ENCODE measurements at regions not wholly inside any gene's neighbourhood (a gene's known extent, or its start where the extent isn't known, plus 50 kb on each side); places are given as distances from the start of the nearest gene placed in this dataset.

DNA sequence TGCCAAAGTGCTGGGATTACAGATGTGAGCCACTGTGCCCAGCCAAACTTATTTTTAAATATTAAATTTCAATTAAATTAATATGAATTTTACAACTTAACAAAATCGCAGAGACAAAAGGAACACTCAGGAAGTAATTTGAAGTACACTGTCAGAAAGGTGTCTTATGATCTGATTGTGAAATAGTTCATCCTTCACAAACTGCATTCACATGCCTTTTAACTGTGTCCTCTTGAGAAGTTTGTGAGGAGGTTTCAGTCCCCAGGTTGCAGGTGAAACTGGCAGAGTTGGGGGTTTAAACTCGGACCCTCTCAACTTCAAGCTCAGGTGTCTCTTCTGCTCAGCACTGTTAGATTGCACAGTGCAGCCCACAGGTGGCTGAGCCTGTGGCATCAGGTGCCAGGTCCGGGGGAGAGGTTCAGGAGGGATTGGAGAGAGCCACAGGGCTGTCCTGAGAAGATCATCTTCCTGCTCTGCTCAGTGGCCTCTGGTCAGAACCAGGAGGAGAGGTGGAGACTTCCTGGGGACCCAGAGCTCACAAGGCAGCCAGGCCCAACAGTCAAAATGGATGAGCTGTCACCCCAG lies 152.3 kb upstream of the RAB4A start:
- Histone ChIP-seq H3K4me3 (ENCODE audit: low read depth, low read length) (no peak overlapping the region), H3K4me1 (peaks cover 2% of the 10 kb centered on the region; the same call in 1 of the 2 replicates), H3K36me3 (no peaks in the 10 kb centered on the region), H3K9me3 (no peaks in the 10 kb centered on the region), H3K27me3 (no peaks in the 10 kb centered on the region)
- TF ChIP-seq, protein P1, sequence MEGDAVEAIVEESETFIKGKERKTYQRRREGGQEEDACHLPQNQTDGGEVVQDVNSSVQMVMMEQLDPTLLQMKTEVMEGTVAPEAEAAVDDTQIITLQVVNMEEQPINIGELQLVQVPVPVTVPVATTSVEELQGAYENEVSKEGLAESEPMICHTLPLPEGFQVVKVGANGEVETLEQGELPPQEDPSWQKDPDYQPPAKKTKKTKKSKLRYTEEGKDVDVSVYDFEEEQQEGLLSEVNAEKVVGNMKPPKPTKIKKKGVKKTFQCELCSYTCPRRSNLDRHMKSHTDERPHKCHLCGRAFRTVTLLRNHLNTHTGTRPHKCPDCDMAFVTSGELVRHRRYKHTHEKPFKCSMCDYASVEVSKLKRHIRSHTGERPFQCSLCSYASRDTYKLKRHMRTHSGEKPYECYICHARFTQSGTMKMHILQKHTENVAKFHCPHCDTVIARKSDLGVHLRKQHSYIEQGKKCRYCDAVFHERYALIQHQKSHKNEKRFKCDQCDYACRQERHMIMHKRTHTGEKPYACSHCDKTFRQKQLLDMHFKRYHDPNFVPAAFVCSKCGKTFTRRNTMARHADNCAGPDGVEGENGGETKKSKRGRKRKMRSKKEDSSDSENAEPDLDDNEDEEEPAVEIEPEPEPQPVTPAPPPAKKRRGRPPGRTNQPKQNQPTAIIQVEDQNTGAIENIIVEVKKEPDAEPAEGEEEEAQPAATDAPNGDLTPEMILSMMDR (IDR thresholded peaks at IDR 0.05; ENCODE audit: low read depth, low read length): no peak
- DNase-seq: no peak

GRCh38 chr1:229119161-229119560 lies 151.8 kb upstream of the RAB4A start:
- TF ChIP-seq, protein P1 (IDR thresholded peaks at IDR 0.05; ENCODE audit: low read depth, low read length): no peak

GRCh38 chr1:229119876-229120275 lies 151.0 kb upstream of the RAB4A start:
- no peaks in the 10 kb centered on the region for H3K36me3 ChIP-seq
- no peaks in the 10 kb centered on the region for H3K9me3 ChIP-seq
- H3K4me1 ChIP-seq: no peaks in the 10 kb centered on the region
- H3K27me3 ChIP-seq: no peaks in the 10 kb centered on the region
- TF ChIP-seq, protein P1 (IDR thresholded peaks at IDR 0.05; ENCODE audit: low read depth, low read length): no peak
- no peak overlapping the region for H3K4me3 ChIP-seq (ENCODE audit: low read depth, low read length)
- no peak for DNase-seq

More at GRCh38 chr1:229119161-229119560, 151.8 kb upstream of the RAB4A start:
- H3K36me3 ChIP-seq: no peaks in the 10 kb centered on the region
- H3K27me3 ChIP-seq: no peaks in the 10 kb centered on the region
- DNase-seq: no peak
- H3K4me3 ChIP-seq (ENCODE audit: low read depth, low read length): no peak overlapping the region
- no peaks in the 10 kb centered on the region for H3K9me3 ChIP-seq
- peaks cover 2% of the 10 kb centered on the region; the same call in 1 of the 2 replicates for H3K4me1 ChIP-seq

GRCh38 chr1:229121845-229122436 lies 149.0 kb upstream of the RAB4A start:
- H3K27me3 ChIP-seq: no peaks in the 10 kb centered on the region
- no peak for DNase-seq
- H3K4me1 ChIP-seq: no peaks in the 10 kb centered on the region
- TF ChIP-seq, protein P1 (IDR thresholded peaks at IDR 0.05; ENCODE audit: low read depth, low read length): no peak
- no peaks in the 10 kb centered on the region for H3K9me3 ChIP-seq
- no peak overlapping the region for H3K4me3 ChIP-seq (ENCODE audit: low read depth, low read length)
- no peaks in the 10 kb centered on the region for H3K36me3 ChIP-seq

DNA sequence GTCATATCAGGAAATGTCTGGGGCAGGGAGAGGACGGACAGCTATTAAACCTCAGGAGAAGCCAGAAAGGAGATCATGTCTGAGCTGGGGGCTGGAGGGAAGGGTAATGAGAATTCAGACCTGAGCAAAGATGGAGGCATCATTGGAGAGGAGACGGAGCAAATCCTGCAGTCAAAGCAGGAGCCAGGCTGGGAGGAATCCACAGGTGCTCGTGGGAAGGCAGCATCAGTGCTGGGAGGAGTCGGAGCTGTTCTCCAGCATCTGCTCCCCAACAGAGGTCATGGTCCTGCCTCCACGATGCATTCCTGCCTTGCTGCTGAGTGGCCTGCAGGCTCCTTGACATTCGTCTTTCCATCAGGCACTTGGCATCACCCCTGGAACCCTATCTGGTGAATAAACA lies 148.3 kb upstream of the RAB4A start:
- no peaks in the 10 kb centered on the region; the same call in 1 of the 2 replicates for H3K4me1 ChIP-seq
- DNase-seq: no peak
- H3K4me3 ChIP-seq (ENCODE audit: low read depth, low read length): no peak overlapping the region
- no peaks in the 10 kb centered on the region for H3K36me3 ChIP-seq
- no peaks in the 10 kb centered on the region for H3K27me3 ChIP-seq
- TF ChIP-seq, protein P1 (IDR thresholded peaks at IDR 0.05; ENCODE audit: low read depth, low read length): no peak
- no peaks in the 10 kb centered on the region for H3K9me3 ChIP-seq

GRCh38 chr1:229124116-229124515 lies 146.8 kb upstream of the RAB4A start:
- H3K4me1 ChIP-seq: no peaks in the 10 kb centered on the region; the same call in 1 of the 2 replicates
- TF ChIP-seq, protein P1 (IDR thresholded peaks at IDR 0.05; ENCODE audit: low read depth, low read length): no peak
- H3K27me3 ChIP-seq: no peaks in the 10 kb centered on the region
- H3K4me3 ChIP-seq (ENCODE audit: low read depth, low read length): no peak overlapping the region
- DNase-seq: no peak
- H3K36me3 ChIP-seq: no peaks in the 10 kb centered on the region
- no peaks in the 10 kb centered on the region for H3K9me3 ChIP-seq

All from BE2C (cell line).